GM20000 (cell line): ENCODE measurements at regions not wholly inside any gene's neighbourhood (a gene's known extent, or its start where the extent isn't known, plus 50 kb on each side); places are given as distances from the start of the nearest gene placed in this dataset.

Source experiments
- DNase-seq: peaks from one replicate; pipeline ENCODE4 v3.0.0; 2012; ENCODE audit warnings: low spot score
- TF ChIP-seq, protein P1 (sequence below): IDR thresholded peaks from 2 replicates; pipeline ENCODE4 v1.5.1; 2012; ENCODE audit warnings: mild to moderate bottlenecking, control low read depth; ENCODE audit errors: extremely low read depth, missing control alignments

DNA sequence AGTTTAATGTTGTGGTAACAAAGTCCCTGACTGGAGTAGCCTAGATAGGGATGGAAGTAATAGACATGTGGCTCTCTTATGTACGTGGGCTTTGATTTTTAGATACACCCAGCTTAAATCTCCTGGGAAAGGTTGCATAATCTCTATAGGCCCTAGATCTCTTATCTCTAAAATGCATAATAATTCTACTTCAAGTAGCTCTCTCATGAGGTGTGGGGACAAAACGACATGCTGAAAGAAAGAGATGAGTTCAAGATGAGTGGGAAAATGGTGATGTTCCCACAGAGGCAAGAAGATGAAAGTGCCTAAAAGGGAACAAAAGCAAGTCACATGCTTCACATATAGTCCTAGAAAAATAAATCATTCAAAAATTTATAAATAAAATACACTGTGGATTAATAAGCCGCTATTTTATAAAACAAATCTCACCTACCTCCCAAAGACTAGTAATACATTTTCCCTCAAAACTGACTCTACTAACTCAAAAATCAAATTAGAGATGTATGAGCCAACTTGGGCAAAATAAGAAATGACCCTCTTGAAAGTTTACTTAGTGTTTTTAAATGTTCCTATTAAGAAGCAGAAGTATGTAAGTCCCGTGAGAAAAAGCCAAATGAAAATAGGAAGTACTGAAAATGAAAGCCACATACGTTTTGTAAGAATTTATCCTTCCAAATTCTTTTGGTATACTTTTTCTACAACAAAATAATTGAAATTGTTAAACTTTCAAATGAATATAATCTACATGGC, 148.2 kb upstream of the ITGA4 start:
- DNase-seq, result no peak
- TF ChIP-seq, protein P1, sequence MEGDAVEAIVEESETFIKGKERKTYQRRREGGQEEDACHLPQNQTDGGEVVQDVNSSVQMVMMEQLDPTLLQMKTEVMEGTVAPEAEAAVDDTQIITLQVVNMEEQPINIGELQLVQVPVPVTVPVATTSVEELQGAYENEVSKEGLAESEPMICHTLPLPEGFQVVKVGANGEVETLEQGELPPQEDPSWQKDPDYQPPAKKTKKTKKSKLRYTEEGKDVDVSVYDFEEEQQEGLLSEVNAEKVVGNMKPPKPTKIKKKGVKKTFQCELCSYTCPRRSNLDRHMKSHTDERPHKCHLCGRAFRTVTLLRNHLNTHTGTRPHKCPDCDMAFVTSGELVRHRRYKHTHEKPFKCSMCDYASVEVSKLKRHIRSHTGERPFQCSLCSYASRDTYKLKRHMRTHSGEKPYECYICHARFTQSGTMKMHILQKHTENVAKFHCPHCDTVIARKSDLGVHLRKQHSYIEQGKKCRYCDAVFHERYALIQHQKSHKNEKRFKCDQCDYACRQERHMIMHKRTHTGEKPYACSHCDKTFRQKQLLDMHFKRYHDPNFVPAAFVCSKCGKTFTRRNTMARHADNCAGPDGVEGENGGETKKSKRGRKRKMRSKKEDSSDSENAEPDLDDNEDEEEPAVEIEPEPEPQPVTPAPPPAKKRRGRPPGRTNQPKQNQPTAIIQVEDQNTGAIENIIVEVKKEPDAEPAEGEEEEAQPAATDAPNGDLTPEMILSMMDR, result no peak

DNA sequence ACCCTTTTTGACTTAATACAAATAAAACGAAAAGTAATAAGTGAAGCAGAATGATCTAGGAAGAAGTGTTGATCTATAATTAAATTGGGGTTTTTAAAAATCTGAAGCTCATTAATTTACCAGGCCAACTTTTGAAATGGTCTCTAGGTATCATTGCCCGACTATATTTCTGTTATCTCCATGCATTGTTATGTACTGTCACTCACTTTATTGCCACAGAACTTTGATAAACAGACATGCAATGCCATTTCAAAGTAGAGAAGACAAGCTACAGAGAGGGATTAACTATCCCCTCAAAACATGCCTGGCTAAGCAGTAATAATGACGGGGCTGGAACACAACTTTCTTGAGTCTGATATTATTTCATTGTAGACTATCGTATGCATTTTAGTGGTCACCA, 147.6 kb upstream of the ITGA4 start:
- TF ChIP-seq, protein P1, result no peak
- DNase-seq, result no peak

DNA sequence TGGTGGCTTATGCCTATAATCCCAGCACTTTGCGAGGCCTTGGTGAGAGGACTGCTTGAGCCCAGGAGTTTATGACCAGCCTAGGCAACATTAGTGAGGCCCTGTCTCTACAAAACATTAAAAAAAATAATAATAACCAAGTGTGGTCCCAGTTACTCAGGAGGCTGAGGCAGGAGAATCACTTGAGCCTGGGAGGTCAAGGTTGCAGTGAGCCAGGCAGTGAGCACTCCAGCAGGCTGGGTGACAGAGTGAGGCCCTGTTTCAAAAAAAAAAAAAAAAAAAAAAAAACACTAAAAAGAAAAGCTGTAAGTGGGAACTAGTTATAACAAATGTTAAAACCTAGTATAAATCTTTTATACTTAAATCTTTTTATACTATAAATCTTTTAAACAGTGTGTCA, 146.2 kb upstream of the ITGA4 start:
- no peak for DNase-seq

DNA sequence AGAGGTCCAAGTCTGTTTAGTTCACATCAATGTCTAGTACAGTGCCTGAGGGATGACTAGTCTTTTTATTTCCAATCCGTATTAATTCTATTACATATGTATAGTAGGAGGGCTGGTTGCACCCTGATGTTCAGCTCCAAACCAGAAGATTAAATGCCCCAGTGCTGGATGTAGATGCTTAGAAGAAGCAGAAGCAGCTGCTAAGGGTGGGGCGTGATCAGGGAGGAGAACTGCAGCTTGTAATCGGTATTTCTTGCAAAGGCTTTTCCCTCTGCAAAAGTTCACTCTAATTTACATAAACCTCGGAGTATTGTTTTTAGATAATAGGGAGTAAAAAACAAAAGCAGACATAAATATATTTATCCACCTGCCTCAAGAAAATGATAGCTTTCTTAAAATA, 145.3 kb upstream of the ITGA4 start:
- TF ChIP-seq, protein P1, result no peak
- DNase-seq, result no peak

More for the DNA sequence above, 146.2 kb upstream of the ITGA4 start:
- TF ChIP-seq, protein P1, result no peak

DNA sequence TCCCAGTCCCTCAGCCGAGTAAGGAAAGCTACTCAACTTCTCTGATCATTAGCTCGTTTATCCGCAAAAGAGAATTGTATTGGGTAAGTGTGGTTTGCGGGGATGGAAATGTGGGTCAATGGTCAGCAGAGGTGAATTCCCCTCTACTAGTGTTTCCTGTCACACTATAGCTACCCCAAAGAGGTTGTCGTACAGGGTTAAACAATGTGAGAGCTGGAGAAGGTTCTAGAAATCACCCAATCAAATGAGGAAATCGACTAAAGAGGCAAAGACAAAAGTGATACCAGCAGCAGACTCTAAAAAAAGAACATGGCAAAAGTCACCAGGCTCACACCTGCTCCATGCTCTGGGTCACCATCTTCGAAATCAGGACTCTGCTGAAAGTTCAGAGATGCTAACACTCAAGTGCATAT, 144.7 kb upstream of the ITGA4 start:
- TF ChIP-seq, protein P1, result no peak
- peak; percentile 31 for DNase-seq

DNA sequence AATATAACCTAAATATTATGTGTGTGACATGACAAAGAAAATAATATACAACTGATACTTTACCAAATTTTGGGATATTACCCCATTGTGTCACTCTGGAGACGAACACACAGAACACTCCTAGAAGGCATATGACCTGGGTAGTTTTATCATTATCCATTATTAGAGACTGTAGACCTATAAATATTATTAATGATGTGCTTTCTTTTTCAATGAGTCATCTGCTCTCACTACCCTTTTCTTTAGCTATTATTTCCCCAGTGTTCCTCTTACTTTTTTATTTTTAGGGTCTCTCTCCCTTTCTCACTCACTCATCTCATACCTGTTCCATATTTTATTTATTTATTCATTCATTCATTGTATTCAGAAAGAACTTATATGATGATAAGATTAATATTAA, 143.3 kb upstream of the ITGA4 start:
- TF ChIP-seq, protein P1, result no peak
- no peak for DNase-seq

DNA sequence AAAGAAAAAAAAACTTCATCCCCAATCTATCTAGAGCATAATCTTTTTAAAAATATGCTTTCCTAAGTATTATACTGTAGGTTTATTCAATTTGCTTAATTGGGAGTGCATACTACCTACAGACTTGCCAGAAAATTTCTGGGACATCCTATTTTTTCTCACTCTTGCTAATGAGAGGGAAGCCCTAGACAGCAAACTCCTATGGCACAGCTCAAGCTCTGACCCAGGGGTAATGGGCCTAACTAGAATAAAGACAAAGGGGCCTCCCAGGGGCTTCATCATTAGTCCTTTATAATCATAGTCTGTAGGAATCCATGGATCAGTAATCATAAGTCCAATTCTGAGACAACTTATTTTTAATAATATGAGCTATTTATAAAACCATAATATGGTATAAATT, 142.6 kb upstream of the ITGA4 start:
- DNase-seq, result no peak
- TF ChIP-seq, protein P1, result no peak
